ENCODE measurements at regions not wholly inside any gene's neighbourhood (a gene's known extent, or its start where the extent isn't known, plus 50 kb on each side); places are given as distances from the start of the nearest gene placed in this dataset.

DNA sequence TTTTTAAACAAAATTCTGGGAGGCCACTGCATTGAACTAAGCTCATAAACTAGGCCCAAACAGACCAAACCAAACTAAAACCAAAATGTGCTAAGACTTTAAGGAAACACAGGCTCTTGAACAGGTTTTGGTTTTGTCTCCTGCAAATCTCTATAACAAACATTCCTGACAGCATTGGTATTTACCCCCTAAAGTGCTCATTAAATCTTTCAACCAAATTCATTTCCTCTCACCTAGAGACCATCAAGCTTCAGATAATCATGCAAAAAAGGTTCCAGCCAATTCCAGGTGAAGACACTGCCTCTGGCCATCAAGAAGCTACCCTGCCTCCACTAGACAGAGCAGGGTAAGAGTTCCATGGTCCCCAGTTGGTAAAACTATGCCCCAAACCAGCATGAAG is 951.2 kb upstream of the MIR17HG start:
- no peak for DNase-seq

DNA sequence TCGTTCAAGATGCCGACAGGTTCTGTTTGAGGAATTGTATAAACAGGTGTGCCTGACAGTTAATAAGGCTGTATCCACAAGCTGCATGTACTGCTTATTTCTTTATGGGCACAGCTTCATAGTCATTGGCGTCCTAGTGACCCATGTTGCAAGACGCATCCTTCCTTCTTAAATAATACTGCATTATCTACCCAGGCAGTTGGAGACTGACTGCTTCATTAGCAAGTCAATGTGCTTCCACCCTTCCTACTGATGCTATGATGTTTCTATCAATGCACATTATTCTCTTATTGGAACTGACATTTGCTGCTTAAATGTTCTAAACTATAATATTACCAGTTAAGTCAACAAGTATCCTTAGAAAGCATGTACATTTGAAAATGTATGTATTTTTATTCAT is 950.0 kb upstream of the MIR17HG start:
- DNase-seq = no peak

DNA sequence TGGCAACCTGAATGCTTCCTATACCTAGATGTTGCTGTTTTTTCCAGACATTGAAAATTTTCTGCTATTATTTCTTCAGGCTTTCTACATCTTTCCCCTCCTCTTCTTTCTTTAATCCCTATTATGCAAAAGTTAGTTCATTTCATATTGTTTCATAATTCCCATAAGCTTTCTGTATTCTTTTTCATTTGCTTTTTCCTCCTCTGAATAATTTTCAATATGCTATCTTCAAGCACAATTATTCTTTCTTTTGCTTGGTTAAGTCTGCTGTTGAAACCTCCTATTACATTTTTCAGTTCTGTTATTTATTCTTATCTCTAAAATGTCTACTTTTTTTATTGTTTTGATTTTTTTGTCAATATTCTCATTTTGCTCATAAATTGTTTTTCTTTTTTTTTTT is 947.1 kb upstream of the MIR17HG start:
- DNase-seq = no peak

DNA sequence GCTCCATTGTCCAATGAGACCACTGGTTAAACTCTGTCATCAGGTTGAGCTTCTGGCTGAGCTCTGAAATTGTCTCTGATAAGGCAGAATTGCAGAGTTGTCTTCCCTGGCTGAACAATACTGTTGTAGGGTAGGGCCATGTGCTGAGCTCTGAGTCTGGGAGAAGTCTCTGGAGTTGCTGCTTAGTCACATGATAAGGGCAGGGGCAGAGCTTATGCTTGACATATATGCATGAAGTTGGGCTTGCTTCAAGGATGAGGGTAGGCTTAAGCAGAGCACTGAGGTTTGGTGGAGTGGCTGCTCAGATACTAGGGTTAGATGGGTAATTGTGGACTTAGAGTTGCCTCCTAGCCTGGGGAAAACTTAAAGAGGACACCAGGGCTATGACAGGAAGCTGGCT is 946.3 kb upstream of the MIR17HG start:
- DNase-seq = no peak

DNA sequence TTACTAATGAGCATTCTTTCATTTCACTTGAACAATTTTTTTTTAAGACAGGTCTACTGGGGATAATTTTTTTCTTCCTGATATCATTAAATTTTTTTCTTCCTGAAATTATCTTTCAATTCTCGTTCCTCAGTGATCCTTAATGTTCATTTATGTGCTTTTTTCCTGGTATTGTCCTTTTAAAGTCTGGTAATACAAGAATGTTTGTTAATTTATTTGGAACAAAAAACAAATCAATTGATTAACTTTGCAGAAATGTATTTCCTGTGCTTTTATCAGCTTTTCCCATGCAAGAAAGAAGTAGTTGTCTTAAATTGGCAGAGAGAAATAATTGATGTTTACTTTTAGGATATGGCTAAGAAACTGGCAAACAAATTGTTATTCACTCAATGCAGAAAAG is 945.4 kb upstream of the MIR17HG start:
- DNase-seq = no peak

DNA sequence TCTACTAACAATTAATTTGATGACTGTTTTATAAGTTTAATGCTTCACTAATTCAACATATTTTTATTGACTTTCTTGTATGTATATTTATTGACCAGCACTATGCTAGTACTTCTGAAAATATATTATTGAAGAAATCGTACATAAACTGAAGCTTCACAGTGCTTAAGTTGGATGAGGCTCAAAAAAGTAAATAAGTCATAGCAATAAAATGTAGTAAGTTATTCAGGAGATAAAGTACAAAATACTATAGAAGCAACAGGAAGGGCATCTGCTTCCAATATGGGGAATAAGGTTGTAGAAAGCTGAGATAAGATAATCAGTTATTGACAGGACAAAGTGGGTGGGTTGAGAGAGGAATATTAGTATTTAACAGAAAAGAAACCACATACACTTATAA is 944.9 kb upstream of the MIR17HG start:
- DNase-seq = no peak

DNA sequence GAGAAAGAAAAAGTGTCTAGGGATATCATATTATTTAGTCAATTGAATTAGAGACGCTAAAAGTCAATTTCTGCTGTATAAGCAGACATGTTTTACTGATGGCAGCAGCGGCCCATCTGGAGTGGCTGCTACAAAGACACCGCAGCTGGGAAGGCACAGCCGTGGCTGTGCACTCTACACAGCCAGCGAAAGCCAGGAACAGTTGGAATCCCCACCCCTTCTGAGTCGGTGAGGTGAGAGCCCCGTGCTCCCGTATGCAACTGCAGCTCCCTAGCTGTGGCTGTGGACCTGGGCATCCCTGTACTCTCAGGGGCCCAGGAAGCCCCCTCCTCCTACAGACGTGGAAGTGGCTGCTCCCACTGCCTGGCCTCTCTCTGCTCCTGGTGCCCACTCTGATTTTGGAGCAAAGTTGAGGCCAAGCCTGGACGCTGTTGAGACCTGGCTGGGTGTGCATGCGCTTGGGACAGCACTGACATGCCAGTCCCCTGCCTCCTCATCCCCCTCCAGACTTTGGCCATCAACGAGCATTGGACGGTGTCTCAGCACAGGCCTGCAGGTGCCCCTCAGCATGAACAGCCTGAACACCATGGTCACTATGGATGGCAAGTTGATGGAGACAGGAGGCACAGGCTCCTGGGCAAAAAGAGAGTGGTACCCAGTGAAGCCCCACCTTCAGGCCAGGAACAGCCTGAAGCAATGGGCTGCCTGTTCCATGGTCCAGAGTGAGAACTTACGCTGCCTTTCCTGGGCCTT is 944.0 kb upstream of the MIR17HG start:
- DNase-seq = no peak

DNA sequence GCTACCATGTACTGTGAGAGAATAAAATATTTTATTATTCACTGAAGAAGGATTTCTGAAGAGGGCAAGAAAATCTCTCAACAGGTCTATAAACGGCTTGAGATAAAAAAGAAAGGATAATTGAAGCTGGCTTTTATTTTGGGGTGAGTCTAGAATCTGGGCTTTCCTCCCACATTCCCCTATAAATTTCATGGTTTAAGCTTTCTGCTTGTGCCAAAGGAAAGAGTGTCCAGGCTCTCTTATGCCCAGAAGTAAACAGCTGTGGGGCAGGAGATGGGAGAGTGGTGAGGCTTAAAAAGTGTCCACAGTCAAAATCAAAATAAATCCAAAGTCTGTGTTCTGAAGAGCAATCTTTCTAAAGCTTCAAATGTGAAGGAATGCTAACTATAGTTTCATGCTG is 942.2 kb upstream of the MIR17HG start:
- DNase-seq = no peak

DNA sequence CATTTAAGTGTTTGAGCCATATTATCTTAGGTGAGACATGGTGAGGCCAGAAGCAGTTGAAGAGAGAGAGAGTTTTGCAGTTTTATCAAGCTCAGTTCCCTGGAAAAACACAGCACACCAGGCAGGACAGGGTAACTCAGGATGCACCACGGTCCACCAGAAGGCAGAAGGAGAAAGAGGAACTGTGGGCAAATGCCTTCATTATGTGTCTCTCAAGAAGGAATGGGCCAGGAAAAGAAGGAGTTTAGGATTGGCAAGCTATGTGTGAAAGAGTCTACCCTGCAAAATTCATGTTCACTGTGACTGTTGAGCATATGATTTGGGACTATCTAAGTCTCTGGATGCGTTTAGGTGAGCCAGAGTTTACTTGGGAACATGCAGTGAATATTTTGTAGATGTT is 934.5 kb upstream of the MIR17HG start:
- no peak for DNase-seq

DNA sequence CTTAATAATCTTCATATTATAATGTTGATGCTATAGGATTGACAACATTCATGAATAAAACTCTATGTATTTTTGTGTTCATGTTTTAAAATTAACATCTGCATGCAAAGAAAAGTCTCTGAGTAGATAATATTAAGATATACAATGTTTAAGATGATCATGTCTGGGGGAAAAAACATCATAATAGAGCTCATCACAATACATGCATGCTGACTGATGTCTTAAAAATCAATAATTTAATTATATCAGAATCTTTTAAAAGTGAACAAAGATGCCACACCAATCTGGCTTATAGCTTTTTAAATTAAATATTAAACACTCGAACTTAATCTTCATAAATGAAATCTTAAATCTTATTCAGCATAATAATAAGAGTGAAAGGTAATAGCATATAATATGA is 933.9 kb upstream of the MIR17HG start:
- DNase-seq = no peak

DNA sequence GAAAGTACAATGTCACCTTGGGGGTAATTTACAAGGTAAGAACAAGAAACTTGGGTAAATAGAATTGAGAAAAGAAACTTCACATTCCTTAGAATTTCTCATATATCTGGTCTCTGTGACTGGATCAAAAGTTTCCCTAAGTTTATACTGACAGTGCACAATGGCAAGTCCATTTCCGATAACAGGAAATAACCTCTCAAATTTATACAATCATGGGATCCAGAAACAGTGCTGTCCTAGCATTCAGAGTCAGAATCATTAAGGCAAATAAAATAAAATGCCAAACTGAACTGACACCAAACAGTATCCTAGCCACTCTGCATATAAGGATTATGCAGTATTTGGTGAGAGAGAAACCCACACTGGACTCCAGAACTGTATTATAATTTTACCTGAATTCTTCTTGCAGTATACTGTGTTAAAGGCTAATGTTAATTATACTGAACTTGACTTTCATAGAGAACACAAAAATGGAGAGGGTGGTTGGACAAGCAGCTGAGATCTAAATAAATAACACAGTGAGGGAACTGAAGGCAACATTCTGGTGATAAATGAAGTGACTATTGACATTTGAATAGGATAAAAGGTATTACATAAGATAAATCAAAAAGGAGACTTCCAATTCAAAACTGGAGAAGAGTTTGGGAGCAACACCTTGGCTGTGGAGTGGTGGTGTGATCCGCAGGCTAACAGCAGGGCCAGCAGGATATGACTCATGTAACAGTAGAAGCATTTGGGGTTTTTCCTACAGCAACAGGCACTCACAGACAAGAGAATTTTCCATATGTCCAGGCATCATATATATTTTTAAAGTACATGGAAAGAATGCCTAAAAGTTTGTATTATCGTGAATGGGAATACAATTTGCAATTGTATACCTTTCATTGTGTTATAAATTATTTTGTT is 932.5 kb upstream of the MIR17HG start:
- DNase-seq = no peak

DNA sequence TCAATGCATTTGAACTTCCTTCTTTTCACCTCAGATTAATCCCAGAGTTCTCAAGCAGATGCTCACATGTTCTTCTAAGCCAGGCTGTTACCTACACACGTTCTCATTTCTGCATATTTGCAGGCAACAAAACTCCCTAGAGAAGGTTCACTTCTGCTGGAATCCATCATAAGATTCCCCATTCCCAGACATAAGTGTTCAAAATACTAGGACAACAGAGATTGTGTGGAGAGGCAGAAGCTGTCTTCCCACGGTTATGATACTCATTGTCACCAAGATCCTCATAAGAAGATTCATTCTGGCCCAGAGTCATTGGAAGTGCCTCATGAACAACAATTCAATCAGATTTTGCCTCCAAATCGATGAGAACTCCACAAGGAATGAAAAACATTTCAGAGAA is 931.6 kb upstream of the MIR17HG start:
- no peak for DNase-seq

DNA sequence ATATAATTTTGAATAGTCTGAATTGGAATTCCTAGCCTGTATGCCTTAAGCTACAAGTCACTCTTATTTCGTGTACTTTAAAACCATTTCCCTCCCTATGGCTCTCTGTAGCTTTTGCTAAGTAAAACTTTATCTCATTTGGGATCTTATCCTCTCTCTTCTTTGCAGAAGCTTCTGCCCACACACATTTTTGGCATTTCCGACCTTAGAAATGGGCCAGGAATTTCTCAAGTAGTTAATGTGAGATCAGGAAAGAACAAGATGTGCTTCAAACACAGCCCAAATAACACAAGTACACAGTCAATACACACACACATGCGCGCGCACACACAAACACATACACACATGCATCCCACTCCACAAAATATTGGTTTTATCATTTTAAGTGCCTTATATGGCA is 931.0 kb upstream of the MIR17HG start:
- no peak for DNase-seq

DNA sequence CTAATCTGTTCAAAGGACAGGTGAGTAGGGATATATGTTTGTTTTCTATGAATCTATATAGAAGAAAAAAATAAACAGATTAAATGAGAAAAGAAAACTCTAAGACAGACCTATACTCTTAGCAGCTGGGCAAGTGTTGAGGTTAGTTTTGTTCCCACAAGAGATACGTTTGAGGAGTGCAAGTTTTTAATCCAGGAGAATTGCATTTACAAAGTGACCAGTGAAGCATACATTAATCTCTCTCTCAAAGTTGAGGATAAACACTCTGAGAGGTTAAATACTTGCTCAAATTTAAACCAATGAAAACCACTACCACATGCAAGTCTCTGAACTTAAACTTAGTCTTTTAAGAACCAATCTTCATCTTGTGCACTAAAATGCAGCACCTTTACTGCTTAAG is 930.5 kb upstream of the MIR17HG start:
- no peak for DNase-seq

DNA sequence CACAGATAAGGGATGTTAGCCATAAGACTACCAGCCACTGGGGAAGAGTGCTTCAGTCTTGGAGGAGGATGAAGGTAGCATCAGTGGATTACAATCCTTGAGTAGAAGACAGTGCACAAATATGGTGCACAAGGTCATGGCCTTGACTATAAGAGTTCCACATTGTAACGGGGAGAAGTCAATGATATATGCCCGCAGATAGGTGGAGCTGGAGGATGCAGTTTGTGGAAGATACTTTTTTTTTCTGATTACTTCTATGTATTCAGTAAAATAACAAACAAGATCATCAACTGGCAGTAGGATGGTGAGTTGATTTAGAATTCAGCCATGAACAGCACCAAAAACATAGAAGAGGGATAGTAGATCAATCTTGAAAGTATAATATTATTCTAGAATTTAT is 926.8 kb upstream of the MIR17HG start:
- no peak for DNase-seq

DNA sequence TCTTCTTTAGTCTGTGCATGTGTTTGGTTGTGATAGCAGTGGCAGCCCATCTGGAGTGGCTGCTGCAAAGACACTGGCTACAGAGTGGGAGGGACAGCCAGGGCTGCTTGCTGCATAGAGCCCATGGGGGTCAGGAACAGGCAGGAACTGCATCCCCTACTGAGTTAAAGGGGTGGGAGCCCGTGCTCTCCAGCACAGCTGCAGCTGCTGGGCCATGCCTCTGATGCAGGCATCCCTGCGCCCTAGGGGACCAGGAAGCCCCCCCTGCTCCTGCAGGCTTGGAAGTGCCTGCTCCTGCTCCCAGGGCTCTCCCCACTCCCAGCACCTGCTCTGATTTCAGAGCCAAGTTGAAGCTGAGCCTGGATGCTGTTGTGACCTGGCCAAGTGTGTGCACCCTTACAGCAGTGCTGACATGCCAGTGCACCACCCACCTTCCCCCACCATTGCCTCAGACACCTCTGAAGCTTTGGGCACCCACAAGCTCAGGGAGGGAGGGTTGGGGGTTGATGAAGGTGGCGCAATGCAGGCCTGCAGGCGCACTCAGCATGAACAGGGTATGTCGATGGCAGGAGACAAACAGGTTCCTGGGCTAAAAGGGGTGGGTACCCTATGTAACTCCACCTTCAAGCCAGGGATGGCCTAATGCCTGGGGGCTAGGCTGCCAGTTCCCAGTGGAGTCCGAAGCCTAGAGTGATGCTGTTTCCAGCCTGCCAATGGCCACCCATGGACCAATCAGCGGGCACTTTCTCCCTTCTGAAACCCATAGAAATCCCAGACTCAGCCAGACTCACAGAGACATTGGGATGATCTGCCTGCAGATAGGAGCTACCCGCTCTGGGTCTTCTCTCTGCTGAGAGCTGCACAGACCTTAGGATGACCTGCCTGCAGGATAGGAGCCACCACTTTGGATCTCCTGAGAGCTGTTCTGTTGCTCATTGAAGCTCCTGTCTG is 919.9 kb upstream of the MIR17HG start:
- no peak for DNase-seq

DNA sequence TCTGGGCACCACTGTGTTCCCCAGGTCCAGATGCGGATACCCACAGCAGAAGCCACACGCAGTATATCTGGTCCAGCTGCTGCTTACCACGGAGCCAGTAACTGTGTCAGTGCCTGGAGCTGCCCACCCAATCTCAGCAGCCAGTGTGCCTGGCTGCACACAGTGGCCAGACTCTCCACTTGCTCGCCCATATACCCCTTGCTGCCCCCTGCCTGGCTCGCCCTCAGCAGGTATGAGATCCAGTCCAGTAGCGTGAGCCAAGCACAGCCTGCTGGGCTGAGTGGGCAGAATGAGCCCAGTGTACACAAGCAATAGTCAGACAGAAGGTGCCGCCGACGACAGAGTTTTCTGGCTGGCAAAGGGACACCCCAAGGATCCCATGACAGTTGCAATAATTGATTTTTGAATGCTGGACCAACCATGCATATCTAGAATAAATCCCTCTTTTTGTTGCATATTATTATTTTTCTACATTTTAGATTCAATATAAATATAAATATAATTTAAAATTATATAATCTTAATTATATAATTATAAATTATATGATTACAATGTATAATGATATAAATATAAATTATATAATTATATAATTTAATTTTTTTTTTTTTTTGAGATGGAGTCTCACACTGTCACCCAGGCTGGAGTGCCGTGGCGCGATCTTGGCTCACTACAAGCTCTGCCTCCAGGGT is 918.8 kb upstream of the MIR17HG start:
- no peak for DNase-seq

DNA sequence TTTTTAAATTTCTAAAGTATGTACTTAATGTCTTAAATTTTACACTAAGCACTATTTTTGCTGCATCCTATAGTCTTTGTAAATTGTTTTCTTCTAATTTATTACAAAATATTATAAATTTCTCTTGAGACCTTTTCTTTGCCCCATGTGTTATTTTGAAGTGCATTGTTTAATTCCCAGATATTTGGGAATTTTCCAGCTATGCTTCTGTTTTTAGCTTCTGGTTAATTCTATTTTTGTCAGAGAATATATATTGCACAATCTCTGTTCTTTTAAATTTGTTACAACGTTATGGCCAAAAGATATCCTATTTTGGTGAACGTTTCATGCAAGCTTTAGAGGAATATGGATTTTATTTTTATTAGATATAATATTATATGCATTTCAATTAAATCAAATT is 917.4 kb upstream of the MIR17HG start:
- DNase-seq = no peak

DNA sequence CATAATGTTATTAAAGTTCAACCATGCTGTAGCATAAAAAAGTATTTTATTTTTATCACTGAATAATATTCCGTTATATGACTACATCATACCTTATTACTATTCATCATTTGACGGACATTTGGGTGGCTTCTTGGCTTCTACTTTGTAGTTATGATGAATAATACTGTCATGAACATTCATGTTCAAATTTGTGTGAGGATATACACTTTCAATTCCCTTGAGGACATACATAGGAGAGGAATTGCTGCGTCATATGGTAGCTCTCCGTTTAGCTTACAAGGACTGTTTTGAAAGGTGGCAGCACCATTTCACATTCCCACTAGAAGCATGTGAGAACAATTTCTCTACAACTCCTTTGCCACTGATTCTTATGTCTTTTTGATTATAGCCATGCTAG is 910.8 kb upstream of the MIR17HG start:
- DNase-seq = no peak

DNA sequence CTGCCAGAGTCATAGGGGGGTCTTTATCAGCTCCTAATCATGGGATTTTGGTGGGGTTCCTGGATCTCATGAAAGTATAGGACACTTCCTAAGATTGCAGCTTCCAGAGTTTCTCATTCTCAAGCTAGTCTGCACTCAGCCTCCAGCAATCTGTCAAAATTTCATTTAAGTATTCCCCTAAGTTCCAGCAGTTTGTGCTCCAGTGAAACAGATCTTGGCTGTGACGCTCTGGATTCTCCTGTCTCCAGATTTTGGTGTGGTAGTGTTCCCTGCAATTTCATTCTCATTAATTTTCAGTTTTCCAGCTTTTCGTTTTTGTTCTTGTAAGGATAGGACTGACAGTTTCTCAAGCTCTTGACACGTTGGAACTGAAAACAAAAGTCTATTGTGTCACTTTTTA is 908.9 kb upstream of the MIR17HG start:
- DNase-seq = no peak

DNA sequence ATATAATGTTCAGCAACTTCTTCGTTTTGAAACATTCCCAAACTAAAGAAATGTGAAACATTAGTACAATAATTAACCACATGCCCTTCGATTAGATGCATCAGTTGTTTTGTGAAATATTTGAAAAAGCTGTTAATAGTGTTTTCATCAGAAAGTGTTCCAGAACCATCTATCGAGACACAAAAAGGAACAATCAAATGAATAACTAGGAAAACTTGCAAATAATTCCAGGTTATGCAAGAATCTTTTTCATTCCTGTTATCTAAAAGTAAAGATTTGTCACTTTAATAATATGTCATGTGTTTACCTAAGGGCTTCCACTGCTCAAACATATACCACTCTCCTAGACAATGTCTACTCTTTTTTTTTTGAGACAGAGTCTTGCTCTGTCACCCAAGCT is 904.2 kb upstream of the MIR17HG start:
- DNase-seq = no peak

DNA sequence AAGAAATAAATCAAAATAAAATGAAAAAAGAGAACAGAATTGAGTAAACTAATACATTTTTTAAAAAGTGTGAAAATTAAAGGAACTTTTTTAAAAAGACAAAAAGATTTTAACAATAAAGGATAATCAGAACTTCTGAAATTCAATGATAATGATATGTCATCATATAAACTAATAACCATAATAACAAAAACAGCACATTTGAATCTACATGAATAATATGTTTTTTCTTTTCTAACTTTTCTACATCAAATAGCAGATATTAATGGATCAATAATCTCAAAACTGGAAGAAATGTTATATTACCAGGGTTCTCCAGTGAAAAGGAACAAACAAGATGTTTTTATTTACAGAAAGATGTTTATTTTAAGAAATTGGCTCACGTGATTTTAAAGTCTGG is 903.3 kb upstream of the MIR17HG start:
- no peak for DNase-seq

DNA sequence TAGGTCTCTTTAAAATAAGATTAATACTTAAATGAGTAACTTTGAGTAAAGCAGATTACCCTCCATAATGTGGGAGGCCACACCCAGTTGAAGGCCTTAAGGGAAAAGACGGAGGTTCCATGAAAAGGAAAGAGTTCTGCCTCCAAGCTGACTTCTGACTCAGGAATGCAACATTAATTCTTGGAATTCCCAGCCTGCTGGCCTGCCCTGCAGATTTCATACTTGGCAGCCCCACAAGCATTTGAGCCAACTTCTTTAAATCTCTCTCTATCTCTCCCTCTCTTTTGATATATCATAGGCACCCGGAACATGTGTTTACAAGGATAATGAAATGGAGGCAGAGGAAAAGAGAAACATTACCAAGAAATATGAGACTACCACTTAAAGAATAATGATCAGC is 902.3 kb upstream of the MIR17HG start:
- no peak for DNase-seq

Measured in DMS153 (cell line).